Fibroblast of the aortic adventitia (primary cell): ENCODE measurements at regions not wholly inside any gene's neighbourhood (a gene's known extent, or its start where the extent isn't known, plus 50 kb on each side); places are given as distances from the start of the nearest gene placed in this dataset.

Source experiments
- DNase-seq: peaks from one replicate; pipeline ENCODE4 v3.0.0-alpha.2; 2010; ENCODE audit warnings: low read depth
- H3K4me3 ChIP-seq: 2 replicates; pipeline ENCODE4 v1.5.1; 2011; ENCODE audit warnings: low read depth, mild to moderate bottlenecking, control low read depth, low read length, moderate library complexity
- CTCF ChIP-seq: IDR thresholded peaks from 2 replicates; pipeline ENCODE4 v1.5.1; 2011; ENCODE audit warnings: mild to moderate bottlenecking, low read length, control low read depth, inconsistent platforms; ENCODE audit not compliant: insufficient read depth

GRCh38 chr16:80161799-80162739 lies 378.7 kb upstream of the DYNLRB2 start:
- no peak overlapping the region for H3K4me3 ChIP-seq
- no peak for DNase-seq
- no peak for TF ChIP-seq CTCF

DNA sequence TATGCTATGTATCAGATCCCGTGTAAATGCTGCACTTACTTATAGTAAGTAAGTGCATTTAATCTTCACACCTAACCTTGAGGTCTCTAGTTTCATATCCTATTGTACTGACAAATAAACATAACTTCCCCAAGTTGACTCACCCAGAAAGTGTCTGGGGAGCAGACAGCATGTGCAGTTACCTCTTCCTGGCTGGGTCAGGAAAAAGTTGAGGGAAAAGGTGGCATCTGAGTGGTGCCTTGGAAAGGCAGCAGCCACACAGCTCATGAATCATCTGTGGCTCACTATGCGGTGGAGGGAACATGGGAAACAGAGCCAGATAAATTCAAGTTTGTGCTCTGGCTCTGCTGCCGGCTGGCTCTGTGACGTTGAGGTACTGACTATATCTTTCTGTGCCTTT lies 382.0 kb upstream of the DYNLRB2 start:
- peak; percentile 40 for DNase-seq
- no peak for TF ChIP-seq CTCF
- no peak overlapping the region for H3K4me3 ChIP-seq

- DNase-seq, result no peak
- H3K4me3 ChIP-seq, result no peak overlapping the region
- TF ChIP-seq CTCF, result no peak
Observed at GRCh38 chr16:80151722-80152111, 389.1 kb upstream of the DYNLRB2 start.

- no peak for TF ChIP-seq CTCF
- no peak overlapping the region for H3K4me3 ChIP-seq
- DNase-seq, result peak; percentile 63
Observed at GRCh38 chr16:80150978-80151721, 389.6 kb upstream of the DYNLRB2 start.

DNA sequence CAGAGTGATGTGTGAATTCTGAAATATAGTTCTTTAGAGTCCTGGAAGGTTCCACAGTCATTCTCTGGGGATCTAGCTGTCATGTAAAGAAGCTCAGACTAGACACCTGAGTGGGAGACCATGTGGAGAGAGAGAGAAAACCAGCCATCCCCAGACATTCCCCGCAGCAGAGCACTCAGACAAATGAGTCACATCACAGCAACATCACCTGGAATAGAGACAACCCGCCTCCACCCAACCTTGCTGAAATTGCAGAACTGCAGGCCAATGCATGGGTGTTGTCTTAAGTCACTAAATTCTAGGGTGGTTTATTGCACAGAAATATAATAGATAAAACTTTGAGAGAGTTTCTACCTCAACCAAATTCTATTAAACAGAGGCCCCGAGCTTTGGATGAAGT lies 392.0 kb upstream of the DYNLRB2 start:
- no peak overlapping the region for H3K4me3 ChIP-seq
- no peak for TF ChIP-seq CTCF
- no peak for DNase-seq

- no peak overlapping the region for H3K4me3 ChIP-seq
- no peak for TF ChIP-seq CTCF
- no peak for DNase-seq
Observed at GRCh38 chr16:80147026-80147655, 393.7 kb upstream of the DYNLRB2 start.
